Sciatic nerve (tissue), 2 donors: ENCODE measurements at regions not wholly inside any gene's neighbourhood (a gene's known extent, or its start where the extent isn't known, plus 50 kb on each side); places are given as distances from the start of the nearest gene placed in this dataset.

Source experiments
- ATAC-seq: fragments of 200-7000 bp; cut with Tn5 transposase; one replicate; pipeline ENCODE4 v1.9.1; 2020; ENCODE audit warnings: mild to moderate bottlenecking, moderate library complexity
- DNase-seq: peaks from one replicate; pipeline ENCODE4 v3.0.0-alpha.2; 2020; ENCODE audit warnings: low spot score
- intact Hi-C: fragments of 100-400 bp; cut with DNase I; formaldehyde crosslinking; loops from one replicate; pipeline ENCODE4 v1.14.2; 2022
- donor health status: DM: no; HTN: no; CAD: no.
- donor health status: DM: no; HTN: no; CAD: no.

GRCh38 chr17:13770702-13771101 lies 169.0 kb upstream of the HS3ST3A1 start:
- no peak for DNase-seq
- intact Hi-C loops: no loop called here
- ATAC-seq: no peak

- intact Hi-C loops: no loop called here
- DNase-seq: no peak
- no peak for ATAC-seq
Observed at GRCh38 chr17:13775450-13775849, 173.7 kb upstream of the HS3ST3A1 start.

- intact Hi-C loops: no loop called here
- no peak for ATAC-seq
- DNase-seq: no peak
Observed at GRCh38 chr17:13776027-13776551, 174.4 kb upstream of the HS3ST3A1 start.

GRCh38 chr17:13777003-13777402 lies 175.3 kb upstream of the HS3ST3A1 start:
- DNase-seq (no peak), ATAC-seq (no peak)
- intact Hi-C loops: no loop called here

GRCh38 chr17:13784434-13785095 lies 182.8 kb upstream of the HS3ST3A1 start:
- intact Hi-C loops: no loop called here
- ATAC-seq: no peak
- DNase-seq: no peak

- DNase-seq (no peak), ATAC-seq (peak; percentile 81)
- intact Hi-C loops: no loop called here
Observed at GRCh38 chr17:13785981-13786598, 184.4 kb upstream of the HS3ST3A1 start.

GRCh38 chr17:13787636-13788035 lies 185.9 kb upstream of the HS3ST3A1 start:
- intact Hi-C loops: no loop called here
- ATAC-seq (no peak), DNase-seq (no peak)

- ATAC-seq (no peak), DNase-seq (no peak)
- intact Hi-C loops: no loop called here
Observed at GRCh38 chr17:13788385-13788784, 186.7 kb upstream of the HS3ST3A1 start.

GRCh38 chr17:13792314-13792713 lies 190.6 kb upstream of the HS3ST3A1 start:
- intact Hi-C loops: no loop called here
- DNase-seq (no peak), ATAC-seq (no peak)

GRCh38 chr17:13793951-13794350 lies 192.2 kb upstream of the HS3ST3A1 start:
- ATAC-seq (no peak), DNase-seq (no peak)
- intact Hi-C loops: no loop called here

- intact Hi-C loops: no loop called here
- ATAC-seq (no peak), DNase-seq (no peak)
Observed at GRCh38 chr17:13797863-13798262, 196.1 kb upstream of the HS3ST3A1 start.

- intact Hi-C loops: no loop called here
- DNase-seq (no peak), ATAC-seq (no peak)
Observed at GRCh38 chr17:13806092-13806491, 204.4 kb upstream of the HS3ST3A1 start.

- intact Hi-C loops: no loop called here
- ATAC-seq: no peak
- no peak for DNase-seq
Observed at GRCh38 chr17:13807103-13807502, 205.4 kb upstream of the HS3ST3A1 start.

GRCh38 chr17:13812350-13812749 lies 210.6 kb upstream of the HS3ST3A1 start:
- ATAC-seq (no peak), DNase-seq (no peak)
- intact Hi-C loops: no loop called here

- ATAC-seq: no peak
- intact Hi-C loops: no loop called here
- DNase-seq: no peak
Observed at GRCh38 chr17:13813347-13814240, 211.9 kb upstream of the HS3ST3A1 start.

- intact Hi-C loops: no loop called here
- ATAC-seq: no peak
- DNase-seq: no peak
Observed at GRCh38 chr17:13822700-13823099, 221.0 kb upstream of the HS3ST3A1 start.

GRCh38 chr17:13825526-13826040 lies 223.9 kb upstream of the HS3ST3A1 start:
- DNase-seq: no peak
- ATAC-seq: no peak
- intact Hi-C loops: no loop called here

GRCh38 chr17:13827118-13827517 lies 225.4 kb upstream of the HS3ST3A1 start:
- no peak for ATAC-seq
- intact Hi-C loops: no loop called here
- no peak for DNase-seq

- intact Hi-C loops: no loop called here
- ATAC-seq: no peak
- DNase-seq: no peak
Observed at GRCh38 chr17:13833921-13834320, 232.2 kb upstream of the HS3ST3A1 start.

- intact Hi-C loops: no loop called here
- DNase-seq (no peak), ATAC-seq (no peak)
Observed at GRCh38 chr17:13835151-13835550, 233.4 kb upstream of the HS3ST3A1 start.
